ENCODE measurements at regions not wholly inside any gene's neighbourhood (a gene's known extent, or its start where the extent isn't known, plus 50 kb on each side); places are given as distances from the start of the nearest gene placed in this dataset.

- TF ChIP-seq CTCF (conservative IDR thresholded peaks at IDR 0.05; ENCODE audit: low read depth, low read length) (no peak), EZH2 (IDR thresholded peaks at IDR 0.05; ENCODE audit: low read length, unreplicated experiment) (no peak), EZH2phosphoT487 (IDR thresholded peaks at IDR 0.05; ENCODE audit: borderline replicate concordance, low read length) (no peak)
These were observed 57.4 kb upstream of the CTPS1 start for GRCh38 chr1:40921981-40922677.
